NCI-H2196 (cell line): ENCODE measurements at regions not wholly inside any gene's neighbourhood (a gene's known extent, or its start where the extent isn't known, plus 50 kb on each side); places are given as distances from the start of the nearest gene placed in this dataset.
"Not testable (repeated sequence)": the region's sequence is repeated elsewhere in the genome, so short reads cannot be mapped to it uniquely, and the experiment has no call there.

Source experiments
- DNase-seq: peaks from one replicate; lab custom pipeline; 2025; ENCODE audit not compliant: unreplicated experiment; lab: John Stamatoyannopoulos, UW

- no peak for DNase-seq
Measured at GRCh38 chr6:17013701-17014100, 88.1 kb upstream of the STMND1 start.

- DNase-seq, result no peak
Measured at GRCh38 chr6:17012421-17013225, 89.2 kb upstream of the STMND1 start.

- no peak for DNase-seq
Measured at GRCh38 chr6:17011985-17012384, 89.9 kb upstream of the STMND1 start.

- DNase-seq, result no peak
Measured at GRCh38 chr6:17007749-17008148, 94.1 kb upstream of the STMND1 start.

DNA sequence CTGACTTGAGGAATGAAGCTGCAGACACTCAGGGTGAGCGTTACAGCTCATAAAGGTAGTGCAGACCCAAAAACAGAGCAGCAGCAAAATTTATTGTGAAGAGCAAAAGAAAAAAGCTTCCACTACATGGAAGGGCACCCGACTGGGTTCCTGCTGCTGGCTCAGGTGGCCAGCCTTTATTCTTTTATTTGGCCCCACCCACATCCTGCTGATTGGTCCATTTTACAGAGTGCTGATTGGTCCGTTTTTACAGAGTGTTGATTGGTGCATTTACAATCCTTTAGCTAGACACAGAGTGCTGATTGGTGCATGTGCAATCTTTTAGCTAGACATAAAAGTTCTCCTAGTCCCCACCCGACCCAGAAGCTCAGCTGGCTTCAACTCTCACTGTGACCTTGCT lies 95.3 kb upstream of the STMND1 start:
- no peak for DNase-seq

GRCh38 chr6:17004269-17004668 lies 97.6 kb upstream of the STMND1 start:
- no peak for DNase-seq

DNA sequence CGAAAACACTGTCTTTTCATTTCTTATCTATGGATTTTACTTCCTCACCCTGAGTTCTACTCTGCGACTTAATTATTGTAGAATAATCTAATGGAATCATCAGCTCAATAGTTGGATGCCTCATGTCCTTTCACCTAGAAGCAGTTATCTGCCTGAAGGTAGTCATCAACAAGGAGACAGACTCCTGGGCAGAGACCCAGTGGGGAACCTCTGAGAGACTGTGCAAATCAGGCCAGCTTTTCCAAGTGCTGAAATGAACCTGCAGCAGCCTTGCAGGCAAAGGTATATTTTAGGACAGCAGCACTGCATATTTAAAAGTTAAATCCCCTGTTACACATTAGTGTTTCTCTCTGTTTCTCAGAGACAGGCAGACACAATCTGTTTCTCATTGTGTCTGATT lies 99.7 kb upstream of the STMND1 start:
- DNase-seq, result no peak

DNA sequence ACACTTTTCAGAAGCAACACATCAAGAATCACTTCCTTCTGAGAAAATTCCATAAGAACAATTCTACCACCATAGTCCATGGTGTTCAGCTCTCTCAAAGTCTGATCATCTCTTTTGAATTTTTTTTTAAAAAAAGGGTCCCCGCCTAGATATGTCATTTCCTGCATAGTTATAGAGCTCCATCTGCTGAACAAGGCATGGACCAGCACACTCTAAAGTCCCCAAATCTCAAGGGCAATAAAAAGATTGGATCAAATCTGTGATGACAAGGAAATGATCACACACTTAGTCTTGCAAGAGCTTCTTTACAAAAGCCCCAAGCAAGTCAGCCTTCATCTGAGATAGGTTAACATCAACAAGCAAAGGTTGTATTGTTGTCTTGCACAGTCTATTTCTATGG lies 100.7 kb upstream of the STMND1 start:
- DNase-seq, result no peak

GRCh38 chr6:16999491-17000436 lies 102.1 kb upstream of the STMND1 start:
- no peak for DNase-seq

- DNase-seq, result no peak
Measured at GRCh38 chr6:16998461-16998860, 103.4 kb upstream of the STMND1 start.

DNA sequence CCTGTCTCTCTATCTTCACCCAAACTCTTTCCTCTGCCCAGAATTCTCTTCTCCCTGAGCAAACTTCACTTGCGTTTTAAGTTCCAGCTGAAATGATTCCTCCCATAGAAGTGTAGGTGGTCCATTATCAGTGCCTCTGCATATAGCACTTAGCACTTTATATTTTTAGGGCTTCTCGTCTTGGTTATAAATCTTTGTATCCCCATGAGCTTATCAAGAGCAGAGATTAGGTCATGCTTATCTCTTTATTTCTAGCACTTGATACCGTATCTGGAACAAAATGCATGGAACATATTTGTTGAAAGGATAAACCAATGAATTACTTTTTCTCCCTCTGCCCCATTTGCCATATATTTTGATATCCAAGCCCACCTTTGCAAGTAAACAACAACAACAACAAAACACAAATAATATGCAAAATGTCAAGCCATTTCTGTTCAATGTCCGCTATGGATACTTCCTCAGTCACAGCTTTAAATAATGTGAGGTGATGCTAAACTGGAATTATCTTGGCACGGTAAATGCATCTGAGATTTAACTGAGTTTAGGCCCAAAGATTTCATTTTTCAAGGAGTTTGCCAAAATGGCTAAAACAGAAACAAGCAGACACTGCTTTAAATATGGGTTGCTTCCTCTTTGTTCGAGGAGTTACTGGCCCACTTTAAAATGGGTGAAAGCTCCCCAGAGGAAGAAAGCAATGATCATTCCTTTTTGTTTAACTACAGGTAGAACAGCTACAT lies 106.2 kb upstream of the STMND1 start:
- DNase-seq, result no peak

GRCh38 chr6:16993396-16993795 lies 108.5 kb upstream of the STMND1 start:
- DNase-seq, result no peak

- DNase-seq, result no peak
Measured at GRCh38 chr6:16991981-16992629, 109.7 kb upstream of the STMND1 start.

GRCh38 chr6:16989976-16990375 lies 111.9 kb upstream of the STMND1 start:
- DNase-seq, result not testable (repeated sequence)

DNA sequence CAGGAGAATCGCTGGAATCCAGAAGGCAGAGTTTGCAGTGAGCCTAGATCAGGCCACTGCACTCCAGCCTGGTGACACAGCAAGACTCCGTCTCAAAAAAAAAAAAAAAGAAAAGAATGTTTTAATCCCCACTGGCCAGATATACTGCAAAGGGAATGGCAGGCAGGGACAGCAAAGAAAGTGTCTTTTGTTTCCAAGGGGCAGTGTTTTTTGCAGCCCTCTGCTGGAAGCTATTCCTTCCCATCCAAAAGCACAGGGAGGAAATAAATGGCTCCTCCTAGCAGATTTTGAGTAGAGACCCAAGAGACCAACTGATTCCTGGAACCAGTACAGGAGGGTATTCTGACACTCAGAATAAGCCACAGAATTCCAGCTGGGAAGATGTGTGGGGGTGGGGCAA lies 112.5 kb upstream of the STMND1 start:
- no peak for DNase-seq

DNA sequence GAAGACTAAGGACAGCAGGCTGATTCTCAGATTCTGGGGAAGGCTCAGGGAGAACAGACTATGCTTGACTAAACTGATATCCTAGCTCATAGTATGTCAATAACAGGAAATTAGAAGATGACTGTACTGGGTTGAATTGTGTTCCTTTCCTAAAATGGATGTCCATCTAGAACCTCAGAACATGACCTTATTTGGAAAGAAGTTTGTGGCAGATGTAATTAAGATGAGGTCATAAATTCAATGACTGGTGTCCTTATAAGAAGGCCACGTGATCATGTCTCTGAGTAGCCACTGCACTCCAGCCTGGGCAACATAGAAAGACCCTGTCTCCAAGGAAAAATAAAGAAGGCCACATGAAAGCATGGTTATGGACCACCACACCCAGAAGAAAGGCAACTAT lies 113.9 kb upstream of the STMND1 start:
- no peak for DNase-seq

- no peak for DNase-seq
Measured at GRCh38 chr6:16985513-16986284, 116.2 kb upstream of the STMND1 start.

- DNase-seq, result no peak
Measured at GRCh38 chr6:16982807-16983206, 119.0 kb upstream of the STMND1 start.

DNA sequence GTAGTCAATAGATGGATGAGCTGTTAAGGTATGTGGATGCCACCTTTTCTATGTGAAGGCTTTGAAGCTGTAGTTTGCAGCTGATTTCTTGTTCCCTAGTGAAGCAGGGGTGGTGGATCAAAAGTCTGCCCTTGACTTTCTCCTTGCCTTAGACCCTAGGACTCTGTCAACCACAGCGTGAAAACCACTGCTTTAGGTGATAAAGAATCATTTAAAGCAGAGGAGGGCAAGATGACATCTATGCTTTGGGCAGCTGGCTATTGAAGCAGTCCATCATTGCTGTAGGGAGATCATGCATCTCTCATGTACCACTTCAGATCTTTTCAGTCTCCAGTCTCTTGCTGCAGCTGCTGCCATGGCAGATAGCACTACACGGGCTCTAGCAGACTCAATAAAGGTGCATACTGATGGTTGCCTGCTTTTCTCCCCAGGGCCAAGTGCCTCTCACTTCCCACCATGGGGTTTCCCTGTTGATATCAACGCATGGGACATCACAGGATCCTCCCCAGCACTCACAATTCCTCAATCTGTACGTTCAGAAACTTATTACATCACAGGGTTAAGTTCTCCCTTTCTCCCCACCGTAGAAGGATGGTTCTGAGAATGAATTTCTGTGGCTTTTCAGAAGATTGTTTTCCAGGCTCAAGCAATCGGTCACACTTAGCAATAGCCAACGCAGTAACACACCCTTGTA lies 122.0 kb upstream of the STMND1 start:
- DNase-seq, result no peak

- DNase-seq, result no peak
Measured at GRCh38 chr6:16978686-16979085, 123.2 kb upstream of the STMND1 start.
